Astrocyte of the hippocampus (primary cell): ENCODE measurements at regions not wholly inside any gene's neighbourhood (a gene's known extent, or its start where the extent isn't known, plus 50 kb on each side); places are given as distances from the start of the nearest gene placed in this dataset.
A peak's percentile ranks its signal among the peaks of the same experiment; 100 is the strongest.
"Not testable (repeated sequence)": the region's sequence is repeated elsewhere in the genome, so short reads cannot be mapped to it uniquely, and the experiment has no call there.

ENCODE experiments used
- DNase-seq: peaks from one replicate; pipeline ENCODE4 v3.0.0; 2011; ENCODE audit warnings: low read depth, low spot score

DNA sequence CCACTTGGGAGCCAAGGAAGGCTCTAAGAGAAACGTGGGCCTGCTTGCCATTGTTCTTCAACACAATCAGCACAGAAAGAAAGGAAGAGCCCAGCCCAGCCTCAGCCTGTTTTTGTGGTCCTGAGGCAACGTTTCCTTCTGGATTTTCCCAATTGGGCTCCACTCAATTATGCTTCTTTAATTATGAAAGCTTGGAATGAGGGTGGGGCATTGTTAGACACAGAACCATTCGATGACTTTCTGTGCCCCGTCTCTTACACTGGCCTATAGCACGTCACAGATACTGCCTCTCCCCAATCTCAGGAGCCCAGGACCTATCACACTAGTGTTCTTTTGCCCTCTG is 207.4 kb downstream of the ZFP36L2 start:
- no peak for DNase-seq

GRCh38 chr2:43018179-43019024 is 208.0 kb downstream of the ZFP36L2 start:
- no peak for DNase-seq

DNA sequence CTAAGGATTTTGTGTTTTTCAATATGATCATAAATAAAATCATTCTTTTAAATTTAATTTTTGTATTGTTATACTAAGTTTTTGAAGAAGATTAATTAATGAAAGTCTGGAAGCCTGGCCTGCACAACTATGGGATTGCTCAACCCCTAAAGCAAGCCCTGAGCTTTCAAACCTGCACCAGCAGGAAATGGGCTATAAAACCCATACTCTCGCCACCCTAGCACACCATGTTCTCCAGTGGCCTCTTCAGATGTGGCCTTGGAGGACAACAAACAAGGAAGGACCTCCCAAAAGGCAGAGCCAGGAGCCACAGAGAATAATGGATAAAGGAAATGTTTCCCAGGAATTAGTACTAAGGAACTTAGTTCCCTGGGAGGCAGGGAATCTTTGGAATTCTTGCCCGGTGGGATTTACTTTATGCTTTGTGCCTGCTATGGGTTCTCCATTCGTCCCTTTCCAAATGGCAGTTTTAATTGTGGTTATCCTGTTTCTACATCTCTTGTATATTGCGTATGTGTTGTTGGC is 212.5 kb downstream of the ZFP36L2 start:
- DNase-seq: no peak

DNA sequence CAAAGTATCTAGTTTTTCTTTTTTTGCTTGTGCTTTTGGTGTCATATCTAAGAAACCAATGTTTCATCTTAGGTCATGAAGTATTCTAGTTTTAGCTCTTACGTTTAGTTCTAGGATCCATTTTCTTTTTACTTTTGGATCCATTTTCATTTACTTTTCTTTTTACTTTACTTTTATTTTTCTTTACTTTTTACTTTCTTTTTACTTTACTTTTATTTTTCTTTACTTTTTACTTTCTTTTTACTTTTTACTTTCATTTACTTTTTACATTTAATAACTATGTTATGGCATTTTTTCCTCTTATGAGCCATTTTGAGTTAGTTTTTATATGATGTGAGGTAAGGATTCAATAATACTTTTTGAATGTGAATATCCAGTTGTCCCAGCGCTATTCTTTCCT is 213.4 kb downstream of the ZFP36L2 start:
- no peak for DNase-seq

DNA sequence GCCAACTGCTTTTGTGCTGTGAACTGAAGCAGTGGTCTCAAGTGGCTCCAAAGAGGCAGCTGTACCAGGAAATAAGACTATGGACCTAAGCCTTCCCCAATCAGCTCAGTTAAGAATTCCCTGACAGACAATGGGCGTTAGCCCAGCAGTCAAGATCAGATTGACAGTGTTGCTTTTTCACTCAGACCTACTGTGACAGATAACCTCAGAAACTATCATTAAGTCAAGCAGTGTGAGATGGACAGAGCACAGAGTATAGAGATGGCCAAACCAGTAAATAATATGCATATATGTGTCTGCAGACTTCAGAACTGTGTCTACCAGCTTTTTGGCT is 215.3 kb downstream of the ZFP36L2 start:
- DNase-seq: no peak

- peak; percentile 19 for DNase-seq
These were observed 215.8 kb downstream of the ZFP36L2 start for GRCh38 chr2:43010438-43011157.

- no peak for DNase-seq
These were observed 217.0 kb downstream of the ZFP36L2 start for GRCh38 chr2:43009448-43009847.

- no peak for DNase-seq
These were observed 216.0 kb upstream of the HAAO start for GRCh38 chr2:43008388-43008787.

- no peak for DNase-seq
These were observed 215.5 kb upstream of the HAAO start for GRCh38 chr2:43007901-43008300.

GRCh38 chr2:43006834-43007543 is 214.6 kb upstream of the HAAO start:
- no peak for DNase-seq

DNA sequence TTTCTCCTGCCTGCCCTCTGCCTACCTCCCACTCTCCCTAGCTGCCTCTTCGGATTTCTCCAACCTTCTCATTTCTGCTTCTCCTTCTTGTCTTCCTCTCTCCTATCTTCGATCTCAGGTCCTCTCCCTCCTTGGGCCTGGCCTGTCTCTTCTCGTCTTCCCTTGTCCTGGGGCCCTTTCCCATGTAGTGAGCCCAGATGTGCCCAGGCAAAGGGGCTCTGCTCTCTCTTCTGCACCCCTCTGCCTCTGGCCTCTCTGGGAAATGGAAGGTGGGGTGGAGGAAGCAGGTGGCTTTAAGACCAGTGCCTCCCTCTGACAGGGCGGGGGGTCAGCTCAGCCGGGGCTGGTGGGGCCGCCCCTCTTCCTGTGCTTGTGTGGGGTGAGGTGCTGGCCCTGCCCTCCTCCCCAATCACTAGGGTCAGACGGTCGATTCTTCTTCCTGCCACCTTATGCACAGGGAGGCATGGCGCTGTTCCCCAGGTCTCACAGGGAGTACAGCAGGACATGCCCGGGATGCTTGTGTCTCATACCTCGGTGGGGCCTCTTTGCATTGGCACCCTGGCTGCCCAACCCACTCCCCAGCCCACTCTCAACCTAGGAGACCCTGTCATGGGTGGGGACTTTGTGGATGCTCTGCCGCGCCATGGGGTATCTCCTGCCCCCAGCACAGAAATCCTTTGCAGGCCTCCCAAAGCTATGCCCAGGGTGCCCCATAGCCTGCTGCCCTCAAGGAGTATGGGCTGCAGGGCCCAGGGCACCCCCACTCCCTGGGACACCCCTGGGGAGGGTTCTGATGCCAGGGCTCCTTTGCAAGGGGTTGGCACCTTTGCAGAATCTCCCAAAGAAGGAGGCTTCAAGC is 213.8 kb upstream of the HAAO start:
- no peak for DNase-seq

DNA sequence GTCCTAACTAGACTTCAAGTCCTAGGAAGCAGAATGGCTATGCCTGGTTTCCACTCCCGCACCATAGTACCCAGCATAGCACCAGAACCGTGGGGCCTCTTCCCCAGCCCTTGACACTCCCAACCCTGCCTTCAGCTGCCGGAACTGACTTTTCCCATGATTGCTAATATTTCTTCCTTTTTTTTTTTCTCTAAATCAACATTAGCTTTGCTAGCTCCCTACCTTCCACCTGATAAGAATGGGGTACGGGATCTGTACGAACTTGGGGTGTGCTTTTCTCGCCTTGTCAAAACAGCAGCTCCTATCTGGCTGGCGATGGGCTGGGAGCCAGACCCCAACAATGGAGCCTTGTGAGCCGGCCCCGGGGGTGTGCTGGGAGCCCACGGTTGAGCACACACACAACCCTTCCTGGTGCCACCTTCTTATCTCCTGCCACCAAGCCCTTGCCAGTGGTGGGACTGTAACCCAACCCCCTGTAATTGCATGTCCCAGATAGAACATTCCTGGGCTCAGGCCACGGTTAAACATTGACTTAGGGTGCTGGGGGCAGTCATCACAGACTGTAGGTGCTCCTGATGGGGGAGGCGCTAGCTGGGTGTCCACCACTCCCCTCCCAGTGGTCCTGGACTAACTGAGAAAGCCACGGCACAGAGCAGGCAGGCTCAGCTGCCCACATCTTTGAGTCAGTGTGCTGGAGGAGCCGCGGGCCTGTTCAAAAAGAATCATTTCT is 213.0 kb upstream of the HAAO start:
- DNase-seq: no peak

DNA sequence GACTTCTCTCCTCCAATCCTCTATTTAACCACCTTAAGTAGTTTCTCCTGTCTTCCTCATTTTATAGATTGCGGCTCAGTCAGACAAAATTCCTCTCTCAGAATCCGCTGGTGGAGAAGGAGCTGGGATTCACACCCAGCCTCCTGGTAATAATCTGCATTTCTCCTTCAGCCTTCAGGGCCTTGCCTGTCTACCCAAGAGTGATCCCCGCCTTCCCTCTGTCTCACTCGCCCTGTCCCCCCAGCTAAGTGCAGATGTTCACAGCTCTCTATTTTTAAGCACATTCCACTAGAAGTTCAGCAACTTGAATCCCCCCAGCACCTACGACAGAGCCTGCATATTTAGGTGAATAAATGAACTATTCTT is 212.5 kb upstream of the HAAO start:
- DNase-seq: no peak

- not testable (repeated sequence) for DNase-seq
These were observed 211.9 kb upstream of the HAAO start for GRCh38 chr2:43004126-43004865.

GRCh38 chr2:43003702-43004101 is 211.3 kb upstream of the HAAO start:
- no peak for DNase-seq

DNA sequence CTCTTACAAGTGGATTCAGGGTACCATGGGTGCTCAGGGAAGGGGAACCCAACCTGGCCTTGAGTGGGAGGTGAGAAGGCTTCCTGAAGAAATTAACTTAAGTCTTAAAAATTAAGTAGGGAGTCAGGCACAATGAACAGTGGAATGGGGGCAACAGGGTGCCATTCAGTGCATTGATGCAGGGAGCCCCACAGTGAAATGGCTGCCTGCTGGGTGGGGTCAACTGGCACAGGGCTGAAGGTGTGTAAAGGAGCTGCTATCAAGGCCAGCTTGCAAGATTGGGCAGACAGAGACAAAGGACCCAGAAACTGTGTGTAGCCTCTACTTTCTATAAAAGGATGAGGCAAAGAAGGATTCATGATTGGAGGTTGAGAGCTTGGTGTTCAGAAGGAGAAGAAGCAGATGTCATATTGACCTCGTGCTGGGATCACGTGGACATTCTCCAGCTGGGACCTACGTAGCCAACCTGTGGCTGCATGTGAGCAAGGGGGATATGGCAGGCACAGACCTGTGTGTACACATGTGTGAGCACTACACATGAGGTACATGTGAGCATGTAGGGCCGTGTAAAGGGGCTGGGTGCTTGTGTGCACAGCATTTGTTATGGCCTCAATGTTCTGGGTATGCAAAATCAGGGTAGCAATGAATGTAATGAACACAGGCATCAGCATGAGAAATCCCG is 209.5 kb upstream of the HAAO start:
- no peak for DNase-seq

DNA sequence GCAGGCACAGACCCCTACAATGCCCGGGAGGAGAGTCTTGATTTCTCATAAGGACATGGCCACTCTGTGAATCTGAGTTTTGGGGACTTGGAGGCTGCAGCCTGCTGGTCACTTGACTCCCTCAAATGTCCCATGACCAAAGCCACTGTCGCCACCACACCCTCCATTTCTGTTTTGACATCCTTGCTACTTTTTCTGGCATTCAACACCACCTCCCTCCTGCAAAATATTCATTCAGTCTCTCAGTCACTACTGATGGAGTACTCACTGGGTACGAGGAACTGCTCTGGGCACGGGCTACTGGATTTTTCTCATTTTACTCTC is 208.6 kb upstream of the HAAO start:
- no peak for DNase-seq

DNA sequence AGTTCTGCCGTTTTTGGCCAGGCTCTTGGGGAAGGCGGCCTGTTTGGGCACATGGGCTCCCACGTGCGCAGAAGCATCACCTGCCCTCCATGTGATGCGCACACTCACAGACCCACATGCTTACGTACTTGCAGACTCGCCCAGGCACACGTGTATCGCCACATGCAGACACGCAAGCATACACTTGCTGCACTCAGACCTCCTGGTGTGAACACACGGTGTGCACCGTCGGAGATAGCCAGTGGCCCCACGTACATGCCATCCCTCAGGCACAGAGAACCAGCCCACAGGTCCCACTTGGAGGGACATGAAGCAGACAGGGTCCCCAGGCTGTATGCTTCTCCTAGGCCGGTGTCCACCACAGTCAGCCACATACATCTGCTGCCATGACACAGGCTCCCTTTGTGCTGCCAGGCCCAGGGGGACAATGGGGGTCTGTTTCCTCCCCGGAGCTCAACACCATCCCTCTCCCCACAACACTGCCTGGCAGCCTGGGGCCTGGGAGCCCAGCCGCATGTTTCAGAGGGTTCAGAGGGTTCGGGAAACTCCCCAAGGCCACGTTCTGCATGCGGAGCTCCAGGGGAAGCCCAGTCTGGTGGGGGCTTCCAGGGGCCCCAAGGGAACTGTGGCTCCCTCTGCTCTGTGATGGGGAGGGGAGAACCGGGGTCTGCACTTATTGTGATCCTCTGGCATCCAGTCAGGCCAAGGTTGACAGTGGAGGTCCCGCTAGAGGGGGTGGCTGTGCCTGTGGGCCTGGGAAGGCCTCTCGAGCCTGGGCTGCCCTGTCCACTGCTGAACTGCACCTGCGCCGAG is 208.1 kb upstream of the HAAO start:
- no peak for DNase-seq

DNA sequence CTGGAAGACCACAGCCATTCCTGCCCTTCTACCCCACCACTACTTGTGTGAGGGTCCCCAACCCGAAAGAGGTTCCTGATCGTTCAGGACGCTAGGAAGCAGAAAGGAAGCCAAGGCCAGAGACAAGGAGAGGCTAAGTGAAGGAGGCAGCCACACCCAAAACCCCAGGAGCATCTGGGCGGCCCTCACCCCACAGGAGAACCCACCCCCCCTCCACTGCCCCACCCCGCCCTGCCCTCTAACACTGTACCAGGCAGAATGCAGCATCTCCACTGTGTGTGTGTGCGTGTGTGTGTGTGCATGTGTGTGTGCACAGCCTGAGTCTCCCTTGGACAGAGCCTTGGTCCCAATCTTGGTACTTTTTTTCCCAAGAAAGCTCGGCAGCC is 207.5 kb upstream of the HAAO start:
- no peak for DNase-seq
